SJCRH30 (cell line): ENCODE measurements at regions not wholly inside any gene's neighbourhood (a gene's known extent, or its start where the extent isn't known, plus 50 kb on each side); places are given as distances from the start of the nearest gene placed in this dataset.

ENCODE experiments used
- DNase-seq, 2 experiments: peaks; one replicate each; pipeline ENCODE4 v3.0.0-alpha.2; 2015 to 2020
- H3K27ac ChIP-seq: fragments of 250-450 bp; sonication (Bioruptor Pico); 2 replicates; pipeline ENCODE4 v1.5.1; 2020; ENCODE audit warnings: mild to moderate bottlenecking, moderate library complexity
- H3K27me3 ChIP-seq: fragments of 250-450 bp; sonication (Bioruptor Pico); 2 replicates; pipeline ENCODE4 v1.5.1; 2020; ENCODE audit warnings: mild to moderate bottlenecking, moderate library complexity
- H3K36me3 ChIP-seq: fragments of 250-450 bp; sonication (Bioruptor Pico); 2 replicates; pipeline ENCODE4 v1.5.1; 2020; ENCODE audit warnings: mild to moderate bottlenecking, moderate library complexity
- H3K4me1 ChIP-seq: fragments of 250-450 bp; sonication (Bioruptor Pico); 2 replicates; pipeline ENCODE4 v1.5.1; 2020; ENCODE audit warnings: mild to moderate bottlenecking, moderate library complexity
- H3K4me3 ChIP-seq: fragments of 250-450 bp; sonication (Bioruptor Pico); 2 replicates; pipeline ENCODE4 v1.5.1; 2020; ENCODE audit warnings: mild to moderate bottlenecking, moderate library complexity
- H3K9me3 ChIP-seq: fragments of 250-450 bp; sonication (Bioruptor Pico); replicated peaks from 2 replicates; pipeline ENCODE4 v1.5.1; 2020; ENCODE audit warnings: mild to moderate bottlenecking, moderate library complexity

GRCh38 chr2:240204431-240205276 lies 64.2 kb upstream of the OTOS start:
- Histone ChIP-seq H3K27me3 (0 out of 2 replicates have a peak, but pooled peaks cover 3% of the 10 kb centered on the region), H3K36me3 (no peaks in the 10 kb centered on the region), H3K9me3 (0 out of 2 replicates have a peak, but pooled peaks cover 3% of the 10 kb centered on the region), H3K27ac (no peak overlapping the region), H3K4me1 (peaks cover 26% of the 10 kb centered on the region), H3K4me3 (no peak overlapping the region)
- DNase-seq, result no peak

GRCh38 chr2:240205348-240205747 lies 64.9 kb upstream of the OTOS start:
- 0 out of 2 replicates have a peak, but pooled peaks cover 3% of the 10 kb centered on the region for H3K9me3 ChIP-seq
- H3K27ac ChIP-seq, result no peak overlapping the region
- 0 out of 2 replicates have a peak, but pooled peaks cover 3% of the 10 kb centered on the region for H3K27me3 ChIP-seq
- no peak overlapping the region for H3K4me3 ChIP-seq
- no peaks in the 10 kb centered on the region for H3K36me3 ChIP-seq
- H3K4me1 ChIP-seq, result peaks cover 20% of the 10 kb centered on the region
- peak; percentile 59 to 63 for DNase-seq

GRCh38 chr2:240205772-240206171 lies 65.3 kb upstream of the OTOS start:
- Histone ChIP-seq H3K27ac (no peak overlapping the region), H3K4me1 (peaks cover 18% of the 10 kb centered on the region), H3K9me3 (0 out of 2 replicates have a peak, but pooled peaks cover 3% of the 10 kb centered on the region), H3K36me3 (no peaks in the 10 kb centered on the region), H3K4me3 (no peak overlapping the region), H3K27me3 (0 out of 2 replicates have a peak, but pooled peaks cover 3% of the 10 kb centered on the region)
- DNase-seq, result no peak

- Histone ChIP-seq H3K4me1 (peaks cover 18% of the 10 kb centered on the region), H3K27me3 (0 out of 2 replicates have a peak, but pooled peaks cover 3% of the 10 kb centered on the region), H3K9me3 (0 out of 2 replicates have a peak, but pooled peaks cover 3% of the 10 kb centered on the region), H3K36me3 (no peaks in the 10 kb centered on the region), H3K27ac (no peak overlapping the region), H3K4me3 (no peak overlapping the region)
- DNase-seq, result no peak
These were observed 66.2 kb upstream of the OTOS start for GRCh38 chr2:240206630-240207029.

GRCh38 chr2:240207661-240208060 lies 67.2 kb upstream of the OTOS start:
- Histone ChIP-seq H3K4me3 (no peak overlapping the region), H3K4me1 (peaks cover 18% of the 10 kb centered on the region), H3K27me3 (0 out of 2 replicates have a peak, but pooled peaks cover 3% of the 10 kb centered on the region), H3K9me3 (0 out of 2 replicates have a peak, but pooled peaks cover 3% of the 10 kb centered on the region), H3K27ac (no peak overlapping the region), H3K36me3 (no peaks in the 10 kb centered on the region)
- DNase-seq, result no peak

- Histone ChIP-seq H3K9me3 (0 out of 2 replicates have a peak, but pooled peaks cover 3% of the 10 kb centered on the region), H3K27ac (no peak overlapping the region), H3K27me3 (0 out of 2 replicates have a peak, but pooled peaks cover 3% of the 10 kb centered on the region), H3K4me1 (peaks cover 14% of the 10 kb centered on the region), H3K36me3 (no peaks in the 10 kb centered on the region), H3K4me3 (no peak overlapping the region)
- no peak for DNase-seq
These were observed 67.6 kb upstream of the OTOS start for GRCh38 chr2:240208096-240208495.

- Histone ChIP-seq H3K36me3 (no peaks in the 10 kb centered on the region), H3K9me3 (0 out of 2 replicates have a peak, but pooled peaks cover 3% of the 10 kb centered on the region), H3K4me3 (no peak overlapping the region), H3K4me1 (peaks cover 8% of the 10 kb centered on the region), H3K27me3 (no peaks in the 10 kb centered on the region), H3K27ac (no peak overlapping the region)
- no peak for DNase-seq
These were observed 68.3 kb upstream of the OTOS start for GRCh38 chr2:240208631-240209211.

- H3K4me1 ChIP-seq, result peaks cover 8% of the 10 kb centered on the region
- H3K27ac ChIP-seq, result no peak overlapping the region
- H3K27me3 ChIP-seq, result no peaks in the 10 kb centered on the region
- no peak for DNase-seq
- no peaks in the 10 kb centered on the region for H3K36me3 ChIP-seq
- H3K9me3 ChIP-seq, result 0 out of 2 replicates have a peak, but pooled peaks cover 3% of the 10 kb centered on the region
- no peak overlapping the region for H3K4me3 ChIP-seq
These were observed 69.0 kb upstream of the OTOS start for GRCh38 chr2:240209493-240209892.

- no peak overlapping the region for H3K4me3 ChIP-seq
- H3K9me3 ChIP-seq, result 0 out of 2 replicates have a peak, but pooled peaks cover 3% of the 10 kb centered on the region
- H3K36me3 ChIP-seq, result no peaks in the 10 kb centered on the region
- no peak for DNase-seq
- H3K27me3 ChIP-seq, result no peaks in the 10 kb centered on the region
- H3K4me1 ChIP-seq, result peaks cover 11% of the 10 kb centered on the region
- H3K27ac ChIP-seq, result no peak overlapping the region
These were observed 69.9 kb upstream of the OTOS start for GRCh38 chr2:240210198-240210965.

- no peak overlapping the region for H3K27ac ChIP-seq
- no peak for DNase-seq
- no peaks in the 10 kb centered on the region for H3K36me3 ChIP-seq
- H3K27me3 ChIP-seq, result no peaks in the 10 kb centered on the region
- H3K4me3 ChIP-seq, result no peak overlapping the region
- peaks cover 13% of the 10 kb centered on the region for H3K4me1 ChIP-seq
- H3K9me3 ChIP-seq, result 0 out of 2 replicates have a peak, but pooled peaks cover 3% of the 10 kb centered on the region
These were observed 70.6 kb upstream of the OTOS start for GRCh38 chr2:240211096-240211495.

GRCh38 chr2:240211598-240212424 lies 71.4 kb upstream of the OTOS start:
- no peaks in the 10 kb centered on the region for H3K36me3 ChIP-seq
- peaks cover 13% of the 10 kb centered on the region for H3K4me1 ChIP-seq
- H3K4me3 ChIP-seq, result no peak overlapping the region
- no peak overlapping the region for H3K27ac ChIP-seq
- DNase-seq, result no peak
- H3K9me3 ChIP-seq, result no peaks in the 10 kb centered on the region
- no peaks in the 10 kb centered on the region for H3K27me3 ChIP-seq

GRCh38 chr2:240212425-240213225 lies 72.2 kb upstream of the OTOS start:
- Histone ChIP-seq H3K27ac (no peak overlapping the region), H3K4me1 (peaks cover 13% of the 10 kb centered on the region), H3K9me3 (no peaks in the 10 kb centered on the region), H3K36me3 (no peaks in the 10 kb centered on the region), H3K27me3 (no peaks in the 10 kb centered on the region), H3K4me3 (no peak overlapping the region)
- no peak for DNase-seq

GRCh38 chr2:240213226-240213475 lies 72.7 kb upstream of the OTOS start:
- DNase-seq, result no peak
- Histone ChIP-seq H3K4me1 (peaks cover 13% of the 10 kb centered on the region), H3K27me3 (no peaks in the 10 kb centered on the region), H3K27ac (no peak overlapping the region), H3K4me3 (no peak overlapping the region), H3K9me3 (no peaks in the 10 kb centered on the region), H3K36me3 (no peaks in the 10 kb centered on the region)
